GM19351 (cell line): ENCODE measurements at regions not wholly inside any gene's neighbourhood (a gene's known extent, or its start where the extent isn't known, plus 50 kb on each side); places are given as distances from the start of the nearest gene placed in this dataset.
"Not testable (repeated sequence)": the region's sequence is repeated elsewhere in the genome, so short reads cannot be mapped to it uniquely, and the experiment has no call there.

Experiments used
- ATAC-seq: cut with Tn5 transposase; IDR thresholded peaks from one replicate; pipeline ENCODE4 v1.9.1; 2021; ENCODE audit warnings: mild to moderate bottlenecking, moderate library complexity; ENCODE audit not compliant: unreplicated experiment

DNA sequence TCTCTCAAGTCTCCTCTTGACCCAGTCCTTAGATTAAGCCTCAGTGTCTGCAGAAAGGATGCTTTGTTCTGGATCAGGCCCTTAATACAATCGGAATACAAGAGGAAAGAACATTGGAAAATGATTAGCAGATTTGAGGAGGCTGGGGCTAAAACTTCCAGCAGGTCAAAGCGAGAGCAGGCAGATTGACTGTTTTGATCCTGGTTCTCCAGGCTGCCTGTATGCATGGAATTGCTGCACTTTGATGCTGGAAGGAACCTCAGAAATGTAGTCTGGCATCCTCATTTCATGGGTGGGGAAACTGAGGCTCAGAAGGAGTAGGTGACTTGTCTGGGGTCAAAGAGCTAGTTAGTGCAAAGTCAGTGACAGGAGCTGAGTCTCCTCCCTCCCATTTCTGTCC, 202.8 kb downstream of the EMX2 start:
- no peak for ATAC-seq

DNA sequence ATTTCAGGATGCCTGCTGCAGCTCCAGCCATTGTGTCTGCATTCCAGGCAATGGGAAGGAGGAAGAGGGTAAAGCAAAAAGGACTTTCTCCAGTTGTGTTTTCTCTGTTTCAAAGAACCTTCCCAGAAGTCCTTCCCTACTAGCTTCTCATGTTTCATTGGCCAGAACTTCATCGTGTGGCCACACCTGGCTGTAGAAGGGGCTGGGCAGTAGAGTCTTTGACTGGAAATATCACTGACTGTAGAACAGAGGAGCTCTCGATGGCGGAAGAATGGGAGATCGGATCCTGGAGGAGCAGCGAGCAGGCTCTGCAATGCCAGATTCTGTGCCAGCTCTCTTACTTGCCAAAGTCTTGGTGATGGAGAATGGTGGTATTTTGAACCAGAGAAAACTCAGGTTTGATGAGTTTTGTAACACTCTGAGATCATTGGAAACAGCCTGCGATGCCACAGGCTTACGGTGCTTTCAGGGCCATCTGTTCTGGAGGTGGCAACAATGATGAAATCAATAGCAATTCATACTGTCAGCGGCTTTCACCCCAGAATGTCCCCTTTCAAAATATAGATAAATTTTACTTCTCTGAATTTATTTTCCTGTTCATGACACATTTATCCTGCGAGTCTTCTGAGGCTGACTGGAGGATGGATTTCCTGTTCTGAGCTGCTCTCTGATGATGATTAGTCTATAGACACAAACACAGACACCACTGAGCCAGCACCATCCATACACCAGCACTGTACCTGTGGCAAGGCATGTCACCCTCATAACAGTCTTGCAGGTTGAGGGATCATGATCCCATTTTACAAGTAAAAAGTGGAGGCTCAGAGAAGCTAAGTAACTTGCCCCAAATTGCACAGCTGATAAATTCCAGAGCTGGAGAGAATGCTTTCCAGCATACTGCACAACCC, 204.2 kb downstream of the EMX2 start:
- ATAC-seq, result no peak

DNA sequence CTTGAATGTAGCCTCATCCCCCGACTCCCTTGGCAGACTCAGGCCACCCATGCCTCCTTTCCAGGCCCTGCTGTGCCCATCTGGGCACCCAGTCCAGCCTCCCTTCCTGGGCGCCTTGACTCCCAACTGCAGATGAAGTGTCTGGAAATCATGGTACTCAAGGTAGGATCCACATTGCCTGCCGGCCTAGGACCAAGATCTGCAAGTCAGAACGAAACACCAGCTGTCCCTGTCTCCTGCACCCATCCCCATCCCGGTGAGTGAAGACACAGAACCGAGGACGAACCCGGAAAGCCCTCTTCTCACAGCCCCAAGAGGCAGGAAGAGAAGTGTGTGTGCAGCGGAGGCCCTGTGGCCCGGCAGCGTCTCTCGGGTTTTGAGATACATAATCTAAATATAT, 205.1 kb downstream of the EMX2 start:
- no peak for ATAC-seq

DNA sequence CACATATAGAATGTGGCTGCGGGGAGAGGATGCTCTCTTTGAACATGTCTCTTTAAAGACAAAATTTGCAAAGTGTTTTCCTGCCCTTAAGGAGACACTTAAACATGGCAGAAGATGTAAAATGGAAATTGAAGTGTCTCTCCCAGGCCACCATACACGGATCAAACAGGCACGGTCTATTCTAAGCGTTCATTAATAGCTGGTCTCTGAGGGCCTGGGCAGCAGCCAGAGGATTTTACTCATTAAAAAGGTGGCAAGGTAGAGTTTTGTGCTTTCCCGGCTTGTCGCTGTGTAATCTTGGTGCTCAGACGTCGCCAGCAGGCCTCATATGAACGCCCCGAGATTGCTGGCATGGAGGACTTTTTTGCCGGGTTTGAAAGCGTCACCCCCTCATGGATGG, 205.5 kb downstream of the EMX2 start:
- ATAC-seq, result no peak

DNA sequence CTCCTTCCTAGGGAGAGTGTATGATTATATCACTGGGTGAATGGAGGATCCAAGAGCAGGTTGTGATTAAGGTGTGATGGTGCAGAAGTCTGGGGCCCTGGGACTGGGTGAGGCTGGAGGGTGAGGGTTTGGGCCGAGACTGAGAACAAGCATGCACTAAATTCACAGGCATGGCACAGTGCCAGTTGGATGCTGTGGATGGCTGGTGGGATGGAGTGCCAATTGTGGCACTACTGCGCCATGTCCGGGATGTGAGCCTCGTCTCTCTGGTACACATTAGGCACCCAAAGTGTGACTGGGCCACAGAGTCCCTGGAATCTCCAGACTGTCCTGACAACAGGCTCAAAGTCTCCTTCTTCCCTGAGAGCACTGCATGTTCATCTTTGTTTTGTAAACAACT, 208.1 kb downstream of the EMX2 start:
- ATAC-seq, result no peak

DNA sequence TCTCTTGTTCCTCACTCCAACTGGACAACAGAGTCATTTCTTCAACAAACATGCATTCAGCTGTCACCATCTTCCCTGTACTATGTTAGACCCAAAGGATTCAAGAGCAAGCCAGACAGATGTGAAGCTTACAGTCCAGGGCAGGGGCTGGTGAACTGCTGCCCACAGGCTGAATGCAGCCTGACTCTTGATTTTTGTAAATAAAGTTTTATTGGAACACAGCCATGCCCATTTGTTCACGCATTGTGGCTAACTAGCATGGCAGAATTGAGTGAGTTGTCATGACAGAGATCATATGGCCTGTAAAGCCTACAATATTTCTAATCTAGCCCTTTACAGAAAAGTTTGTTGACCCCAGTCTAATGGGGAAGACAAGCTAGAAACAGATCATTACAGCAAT, 208.7 kb downstream of the EMX2 start:
- ATAC-seq, result no peak

DNA sequence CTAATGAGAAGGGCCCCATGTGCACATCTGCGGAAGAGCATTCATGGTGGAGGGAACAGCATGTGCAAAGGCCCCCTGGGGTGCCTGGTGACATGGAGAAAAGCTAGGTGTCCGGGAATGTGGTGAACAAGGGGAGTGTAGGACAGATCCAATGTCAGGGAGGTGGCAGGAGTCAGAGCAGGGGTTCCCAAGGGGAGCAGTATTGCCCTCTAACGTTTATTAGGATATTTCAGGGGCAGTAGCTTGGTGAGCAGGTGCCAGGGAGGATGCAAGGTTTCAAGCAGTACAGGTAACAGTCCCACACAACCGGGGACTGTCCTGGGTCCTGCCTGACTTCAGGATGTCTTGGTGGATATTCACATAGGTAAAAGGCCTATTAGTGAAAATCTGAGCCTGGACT, 209.6 kb downstream of the EMX2 start:
- ATAC-seq, result no peak

DNA sequence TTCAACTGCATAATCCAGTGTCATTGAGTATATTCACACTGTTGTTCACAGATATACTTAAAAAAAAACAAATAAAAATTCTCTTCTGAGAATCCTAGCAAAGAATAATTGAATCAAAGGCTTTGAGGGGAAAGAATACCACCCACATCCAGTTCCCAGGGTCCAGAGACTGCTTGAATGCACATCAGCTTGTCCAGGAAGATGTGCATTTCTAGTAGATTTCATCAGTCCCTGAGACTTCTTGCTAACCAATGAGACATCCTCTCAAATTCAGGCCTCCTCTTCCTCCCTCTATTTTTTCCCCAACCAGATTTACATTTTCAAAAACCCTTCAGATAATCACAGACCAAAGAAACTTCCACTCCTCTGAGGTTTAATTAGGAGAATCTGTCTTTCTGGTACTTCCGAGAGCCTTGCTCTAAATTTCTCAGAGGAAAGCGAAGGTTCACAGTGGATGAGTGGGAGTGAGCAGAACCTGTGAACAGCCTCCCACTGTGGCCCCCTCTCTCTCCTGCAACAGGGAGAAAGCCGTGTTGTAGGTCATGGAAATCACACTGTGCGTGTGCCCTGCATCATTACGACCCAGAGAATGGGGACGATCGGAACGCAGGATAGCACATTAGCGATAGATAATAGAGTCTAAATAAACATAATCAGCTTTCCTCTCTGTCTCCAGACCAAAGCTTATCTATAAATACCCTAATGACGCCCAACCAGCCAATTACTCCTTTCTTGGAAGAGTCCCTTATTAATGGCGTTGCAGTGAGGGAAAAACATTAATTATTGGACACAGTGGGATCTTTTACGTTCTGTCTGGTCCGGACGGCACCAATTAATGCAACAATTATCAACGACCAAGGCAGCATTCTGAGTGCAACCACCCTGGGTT, 212.5 kb downstream of the EMX2 start:
- no peak for ATAC-seq

DNA sequence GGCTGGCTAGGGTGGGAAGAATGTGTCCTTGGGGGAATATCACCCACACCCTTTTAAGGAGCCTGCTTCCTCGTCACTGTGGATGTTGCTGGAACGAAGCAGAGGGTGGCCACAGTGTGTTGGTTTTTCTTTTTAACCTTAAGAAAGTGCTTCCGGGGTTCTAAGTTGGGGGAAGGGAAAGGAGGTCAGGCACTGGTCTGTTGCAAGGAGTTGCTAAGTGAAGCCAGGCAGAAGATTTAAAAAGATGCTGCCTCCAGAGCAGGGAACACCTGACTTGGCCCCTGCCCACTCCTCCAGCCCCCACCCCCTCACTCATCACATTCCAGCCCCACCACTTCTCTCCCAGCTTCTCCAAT, 213.1 kb downstream of the EMX2 start:
- no peak for ATAC-seq

DNA sequence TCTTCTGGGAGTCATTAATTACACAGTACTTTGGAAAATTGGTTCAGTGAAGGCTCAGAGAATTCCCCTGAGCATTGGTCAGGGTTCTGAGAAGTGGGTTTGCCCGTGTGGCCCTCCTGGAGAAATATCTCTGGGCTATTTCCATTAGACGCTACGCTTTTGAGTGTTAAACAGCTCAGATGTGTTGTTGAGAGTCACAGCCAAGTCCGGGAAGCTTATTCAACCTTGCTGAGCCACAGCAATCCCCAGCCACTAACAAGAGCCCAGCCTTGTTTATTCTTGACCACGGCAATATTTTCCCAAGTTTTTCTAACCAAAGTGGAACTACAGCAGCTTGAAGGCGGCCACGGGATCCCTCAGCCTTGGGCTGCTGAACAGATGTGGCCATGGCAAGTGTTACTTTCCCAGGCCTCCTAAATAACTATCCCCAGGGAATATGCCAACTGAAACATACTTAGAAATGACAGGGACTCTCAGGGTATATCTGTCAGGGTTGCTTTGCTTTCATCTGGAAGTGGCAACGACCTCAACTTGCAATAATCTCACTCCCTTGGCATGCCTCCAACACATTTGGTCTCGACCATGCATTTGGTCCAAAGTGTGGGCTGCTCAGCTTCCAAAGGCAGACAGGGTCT, 214.7 kb downstream of the EMX2 start:
- ATAC-seq, result no peak

DNA sequence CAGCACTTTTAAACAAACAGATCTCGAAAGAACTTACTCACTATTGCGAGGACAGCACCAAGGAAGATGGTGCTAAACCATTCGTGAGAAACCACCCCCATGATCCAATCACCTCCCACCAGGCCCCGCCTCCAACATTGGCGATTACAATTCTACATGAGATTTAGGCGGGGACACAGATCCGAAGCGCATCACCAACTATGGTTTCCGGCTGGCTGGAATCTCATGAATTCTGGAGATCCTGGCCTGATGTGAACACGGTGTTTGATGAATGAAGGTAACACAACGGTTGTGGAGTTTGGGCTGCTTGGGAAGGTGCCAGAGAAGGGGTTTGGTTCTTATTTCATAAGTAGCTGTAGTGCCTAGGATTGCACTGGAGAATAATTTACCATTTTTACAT, 216.7 kb downstream of the EMX2 start:
- no peak for ATAC-seq

DNA sequence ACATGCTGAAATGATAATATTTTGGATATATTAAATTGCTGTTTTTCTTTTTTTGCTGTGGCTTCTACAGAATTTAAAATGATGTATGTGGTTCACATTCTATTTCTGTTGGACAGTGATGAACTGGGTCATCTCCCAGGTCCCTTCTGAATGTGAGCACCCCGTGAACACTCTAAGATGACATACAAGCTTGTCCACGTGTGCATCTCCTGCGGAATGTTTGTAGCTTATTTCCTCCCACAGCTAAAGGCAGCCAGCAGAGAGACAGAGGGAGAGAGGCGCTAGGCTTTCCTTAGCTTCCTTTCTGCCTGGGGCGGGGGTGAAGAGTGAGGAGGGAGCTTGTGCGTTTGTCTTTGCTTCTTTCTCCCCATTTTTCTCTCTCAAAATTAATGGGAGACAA, 219.1 kb downstream of the EMX2 start:
- ATAC-seq, result no peak

DNA sequence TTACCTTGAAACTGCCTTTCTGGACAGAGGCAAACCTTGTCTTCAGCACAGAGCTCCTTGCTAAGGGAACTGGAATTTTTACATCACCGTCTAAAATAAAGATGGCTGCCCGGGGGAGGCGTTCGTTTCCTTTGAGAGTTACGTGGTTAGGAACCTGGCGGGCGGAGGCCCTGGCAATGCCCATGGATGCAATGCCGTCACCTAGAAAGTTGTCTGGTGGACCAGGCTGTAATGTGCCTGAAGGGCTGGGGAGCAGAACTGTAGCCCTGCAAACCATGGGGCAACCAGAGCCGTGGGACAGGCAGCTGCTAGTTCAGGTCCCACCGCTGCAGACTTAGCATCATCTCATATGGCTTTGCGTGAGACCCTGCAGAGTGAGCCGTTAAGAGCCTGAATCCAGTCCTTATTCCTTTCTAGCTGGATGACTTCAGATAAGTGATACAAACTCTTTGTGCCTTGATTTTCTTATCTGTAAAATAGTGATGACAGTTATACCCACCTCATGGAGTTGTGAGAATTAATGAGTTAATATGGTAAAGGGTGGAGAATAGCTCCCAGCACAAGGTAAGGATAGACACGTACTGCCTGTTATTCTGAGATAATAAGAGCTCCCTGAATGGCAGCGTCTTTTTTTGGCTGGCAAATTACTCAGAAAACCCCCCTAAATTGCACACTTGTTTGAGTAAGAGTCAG, 219.7 kb downstream of the EMX2 start:
- no peak for ATAC-seq

DNA sequence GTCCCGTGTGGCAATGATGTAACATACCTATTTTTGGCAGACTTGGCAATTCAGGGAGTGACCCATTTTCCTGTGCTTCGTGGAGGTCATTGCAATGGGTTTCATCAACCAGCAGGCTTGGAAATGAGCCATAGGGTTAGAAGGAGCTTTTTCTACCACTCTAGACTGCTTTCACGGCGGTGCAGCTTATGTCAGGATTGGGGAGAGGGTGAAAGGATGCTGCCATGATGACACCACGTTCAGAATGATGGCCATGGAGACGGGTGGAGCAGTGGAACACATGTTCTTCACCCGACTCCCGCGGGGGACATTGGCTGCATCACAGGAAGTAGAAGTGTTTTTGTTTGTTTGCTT, 220.2 kb downstream of the EMX2 start:
- ATAC-seq, result no peak

DNA sequence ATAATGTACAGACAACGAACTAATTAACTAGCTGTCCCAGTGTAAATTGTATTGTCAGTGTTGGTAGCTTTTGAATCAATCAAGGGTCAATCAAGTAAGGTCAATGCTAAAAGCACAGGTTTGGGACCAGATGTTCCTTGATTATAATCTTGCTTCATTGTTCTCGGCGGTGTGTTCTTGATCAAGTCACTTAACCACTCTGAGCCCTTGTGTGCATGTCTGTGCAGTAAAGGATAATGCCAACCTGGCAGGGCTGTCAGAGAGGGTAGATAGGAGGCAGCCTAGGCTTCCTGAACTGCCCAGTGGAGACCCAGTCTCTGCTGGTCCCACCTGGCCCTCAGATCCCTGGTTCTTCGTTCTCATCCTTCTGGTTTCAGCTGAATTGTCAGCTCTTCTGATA, 221.0 kb downstream of the EMX2 start:
- no peak for ATAC-seq

DNA sequence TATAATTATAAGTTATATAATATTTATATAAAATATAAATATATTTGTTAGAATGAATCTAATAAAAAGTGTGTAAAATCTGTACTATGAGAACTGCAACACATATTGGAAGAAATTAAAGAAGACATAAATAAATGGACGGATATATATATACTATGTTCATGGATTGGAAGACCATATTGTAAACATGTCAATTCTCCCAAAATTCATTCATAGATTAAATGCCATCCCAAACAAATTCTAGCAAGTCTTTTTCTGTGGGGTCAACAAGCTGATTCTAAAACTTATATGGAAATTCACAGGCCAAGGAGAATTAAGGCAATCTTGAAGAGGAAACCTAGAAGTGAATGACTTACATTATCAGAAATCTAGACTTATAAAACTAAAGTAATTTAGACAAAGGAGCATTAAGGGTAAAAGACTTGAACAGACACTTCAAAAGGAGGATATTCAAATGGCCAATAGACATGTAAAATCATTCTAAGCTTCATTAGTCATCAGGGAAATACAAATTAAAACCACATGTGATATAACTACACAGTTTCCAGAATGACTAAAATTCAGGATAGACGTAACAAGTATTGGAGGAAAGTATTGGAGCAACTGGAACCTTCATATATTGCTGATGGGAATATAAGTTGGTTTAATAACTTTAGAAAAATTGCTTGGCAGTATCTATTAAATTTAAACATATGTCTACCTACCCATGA, 225.9 kb downstream of the EMX2 start:
- no peak for ATAC-seq

DNA sequence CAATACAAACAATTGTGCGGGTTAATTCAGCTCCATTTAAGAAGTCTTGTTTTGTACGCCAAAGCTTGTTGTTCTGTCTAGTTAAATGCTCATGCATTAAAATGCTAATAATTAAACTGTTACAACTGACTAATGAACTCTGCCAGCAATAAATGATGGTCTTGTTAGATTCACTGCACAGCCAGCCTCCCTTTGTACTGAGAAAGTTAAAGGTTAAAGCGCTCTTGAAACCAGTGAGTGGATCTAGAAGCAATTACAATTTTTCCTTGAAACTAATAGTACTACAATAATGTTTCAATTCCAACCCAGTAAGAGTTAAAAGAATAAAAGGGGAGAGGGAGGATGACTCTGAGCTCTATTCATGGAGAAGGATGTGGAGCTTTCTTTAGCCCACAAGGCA, 233.0 kb downstream of the EMX2 start:
- no peak for ATAC-seq

DNA sequence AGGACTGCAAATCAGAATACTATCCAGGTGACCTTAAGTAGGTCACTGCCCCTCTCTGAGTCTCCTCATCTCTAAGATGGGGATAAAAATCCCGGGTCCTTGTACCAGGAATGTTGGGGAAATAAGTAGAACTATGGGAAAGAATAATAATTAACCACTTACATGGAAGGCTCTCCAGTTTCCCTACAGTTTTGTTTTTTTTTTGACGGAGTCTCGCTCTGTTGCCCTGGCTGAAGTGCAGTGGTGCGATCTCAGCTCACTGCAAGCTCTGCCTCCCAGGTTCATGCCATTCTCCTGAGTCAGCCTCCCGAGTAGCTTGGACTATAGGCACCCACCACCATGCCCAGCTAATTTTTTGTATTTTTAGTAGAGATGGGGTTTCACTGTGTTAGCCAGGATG, 234.7 kb downstream of the EMX2 start:
- ATAC-seq, result not testable (repeated sequence)

DNA sequence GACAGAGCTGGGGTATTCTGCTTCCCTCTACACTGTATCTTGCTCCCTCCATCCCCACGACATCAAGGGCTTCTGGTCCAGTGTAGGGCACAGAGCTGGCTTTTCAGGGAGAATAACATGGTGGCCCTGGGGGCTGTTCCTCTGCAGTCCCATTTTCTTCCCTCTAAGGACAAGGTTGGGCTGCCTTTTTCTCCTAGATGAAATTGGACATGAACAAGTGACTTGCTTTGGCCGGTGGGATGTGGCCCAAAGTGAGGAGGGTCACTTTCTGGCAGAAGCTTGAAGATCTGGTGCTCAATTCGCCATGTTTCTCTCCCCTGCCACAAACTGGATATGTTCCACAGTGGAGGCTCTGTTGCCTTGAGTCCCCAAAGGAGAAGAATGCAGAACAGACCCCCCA, 235.7 kb downstream of the EMX2 start:
- no peak for ATAC-seq

DNA sequence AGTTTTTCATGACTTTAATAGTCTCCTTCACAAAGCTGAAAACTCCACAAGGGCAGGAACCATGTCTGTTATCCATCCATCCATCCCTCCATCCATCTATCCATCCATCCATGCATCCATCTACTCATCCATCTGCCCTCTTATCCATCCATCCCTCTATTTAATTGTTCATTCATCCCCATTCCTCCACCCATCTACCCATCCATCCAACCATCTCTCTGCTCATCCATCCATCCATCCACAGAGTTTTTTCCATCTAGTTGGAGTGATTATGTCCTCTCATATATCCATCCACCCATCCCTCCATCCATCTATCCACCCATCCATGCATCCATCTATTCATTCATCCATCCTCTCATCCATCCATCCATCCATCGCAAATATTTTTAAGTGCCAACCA, 237.9 kb downstream of the EMX2 start:
- ATAC-seq, result no peak
